Stomach (tissue), 8 donors: ENCODE measurements at regions not wholly inside any gene's neighbourhood (a gene's known extent, or its start where the extent isn't known, plus 50 kb on each side); places are given as distances from the start of the nearest gene placed in this dataset.

ENCODE experiments used
- DNase-seq, 2 donors: peaks; one replicate each; pipeline versions ENCODE4 v3.0.0 to v3.0.0-alpha.2; 2013 to 2019
- H3K27ac ChIP-seq, 5 donors: fragments of 200-600 bp in 4 of 5; sonication (generic) in 4 of 5; one replicate each; pipeline ENCODE4 v1.5.1; 2013 to 2019; ENCODE audit warnings: mild to moderate bottlenecking in 1 of 5, moderate library complexity in 1 of 5
- H3K27me3 ChIP-seq, 3 donors: fragments of 200-600 bp; sonication (generic); one replicate each; pipeline ENCODE4 v1.5.1; 2017 to 2019; ENCODE audit warnings: mixed run types in 1 of 3
- H3K36me3 ChIP-seq, 4 donors: fragments of 200-600 bp; sonication (generic); 1 replicate in 3 of 4; 2 replicates in 1 of 4; pipeline ENCODE4 v1.5.1; 2016 to 2019
- H3K4me1 ChIP-seq, 4 donors: fragments of 200-600 bp; sonication (generic); one replicate each; pipeline ENCODE4 v1.5.1; 2016 to 2019
- H3K4me3 ChIP-seq, 4 donors: fragments of 200-600 bp; sonication (generic) in 3 of 4; one replicate each; pipeline ENCODE4 v1.5.1; 2016 to 2019; ENCODE audit warnings: mild to moderate bottlenecking in 1 of 4
- H3K9me3 ChIP-seq, 4 donors: fragments of 200-600 bp; sonication (generic); one replicate each; pipeline ENCODE4 v1.5.1; 2016 to 2019
- EP300 ChIP-seq: sonication (generic); formaldehyde crosslinking; IDR thresholded peaks from one replicate; pipeline ENCODE4 v1.6.1; 2017; ENCODE audit warnings: antibody characterized with exemption
- POLR2A ChIP-seq, 4 donors: fragments of 450-650 bp; IDR thresholded peaks; one replicate each; pipeline ENCODE4 v1.6.1; 2016; ENCODE audit warnings: antibody characterized with exemption in 4 of 4, control low read depth in 2 of 4, mild to moderate bottlenecking in 1 of 4, moderate library complexity in 1 of 4
- POLR2AphosphoS5 ChIP-seq, 3 donors: sonication (generic); formaldehyde crosslinking; IDR thresholded peaks; one replicate each; pipeline ENCODE4 v1.6.1; 2016; ENCODE audit warnings: antibody characterized with exemption in 3 of 3
- WGBS, 5 donors: extraction: QIAGEN DNeasy Blood & Tissue Kit in 3 of 5; methylation state at CpG; one replicate each; pipeline versions ENCODE4 v1.1.5 to v1.1.7; 2013 to 2018; 5-methylcytosine and 5-hydroxymethylcytosine counted together
- intact Hi-C: fragments of 100-400 bp; cut with DNase I; formaldehyde crosslinking; loops from one replicate; pipeline ENCODE4 v1.15.1; 2023; ENCODE audit warnings: low total_unique reads
- TF ChIP-seq, protein P1 (sequence below), 7 experiments: fragments of 450-650 bp in 4 of 7; fragments of 200-600 bp in 3 of 7; sonication (generic) in 3 of 7; IDR thresholded peaks; one replicate each; pipeline ENCODE4 v1.5.1; 2016 to 2019; ENCODE audit warnings: antibody characterized with exemption in 7 of 7, control low read depth in 2 of 7, mild to moderate bottlenecking in 1 of 7
- donor health status: healthy with polysubstance abuse.
- donor health status: Bipolar disorder and iron deficiency.
- donor health status: healthy.

DNA sequence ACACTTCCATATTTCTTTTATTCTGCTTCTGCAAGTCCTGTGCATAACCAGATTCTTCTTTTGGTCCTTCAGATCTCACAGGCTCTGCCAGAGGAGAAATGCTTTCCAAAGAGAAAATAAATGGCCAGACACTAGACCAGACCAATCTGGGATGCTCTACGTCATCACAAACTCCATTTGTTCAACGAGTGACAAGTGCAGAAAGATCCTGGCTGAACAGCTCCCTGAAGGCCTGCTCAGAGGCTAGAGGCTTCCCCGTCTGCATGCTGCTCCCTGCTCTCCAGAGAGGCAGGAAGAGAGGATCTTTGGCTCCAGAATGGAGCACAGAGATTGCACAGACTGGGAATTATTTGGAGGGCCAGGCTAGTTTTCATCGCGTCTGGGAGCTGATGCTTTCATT lies 232.7 kb downstream of the MAF start:
- Histone ChIP-seq H3K4me3 (no peak overlapping the region), H3K4me1 (peaks cover 0 to 7% (median 3%) of the 10 kb centered on the region in 4 donors), H3K27ac (no peak overlapping the region), H3K27me3 (no peaks in the 10 kb centered on the region), H3K9me3 (peaks cover 0 to 8% (median 0%) of the 10 kb centered on the region in 4 donors), H3K36me3 (no peaks in the 10 kb centered on the region)
- no peak for DNase-seq
- WGBS, 5 donors = 86 to 94% (median 90%) methylated on average over 5 of the region's 5 CpGs
- TF ChIP-seq POLR2A (IDR thresholded peaks at IDR 0.05) (no peak), EP300 (no peak), POLR2AphosphoS5 (IDR thresholded peaks at IDR 0.05) (no peak)
- TF ChIP-seq, protein P1, sequence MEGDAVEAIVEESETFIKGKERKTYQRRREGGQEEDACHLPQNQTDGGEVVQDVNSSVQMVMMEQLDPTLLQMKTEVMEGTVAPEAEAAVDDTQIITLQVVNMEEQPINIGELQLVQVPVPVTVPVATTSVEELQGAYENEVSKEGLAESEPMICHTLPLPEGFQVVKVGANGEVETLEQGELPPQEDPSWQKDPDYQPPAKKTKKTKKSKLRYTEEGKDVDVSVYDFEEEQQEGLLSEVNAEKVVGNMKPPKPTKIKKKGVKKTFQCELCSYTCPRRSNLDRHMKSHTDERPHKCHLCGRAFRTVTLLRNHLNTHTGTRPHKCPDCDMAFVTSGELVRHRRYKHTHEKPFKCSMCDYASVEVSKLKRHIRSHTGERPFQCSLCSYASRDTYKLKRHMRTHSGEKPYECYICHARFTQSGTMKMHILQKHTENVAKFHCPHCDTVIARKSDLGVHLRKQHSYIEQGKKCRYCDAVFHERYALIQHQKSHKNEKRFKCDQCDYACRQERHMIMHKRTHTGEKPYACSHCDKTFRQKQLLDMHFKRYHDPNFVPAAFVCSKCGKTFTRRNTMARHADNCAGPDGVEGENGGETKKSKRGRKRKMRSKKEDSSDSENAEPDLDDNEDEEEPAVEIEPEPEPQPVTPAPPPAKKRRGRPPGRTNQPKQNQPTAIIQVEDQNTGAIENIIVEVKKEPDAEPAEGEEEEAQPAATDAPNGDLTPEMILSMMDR (IDR thresholded peaks at IDR 0.05) = no peak
- intact Hi-C loops = no loop called here

DNA sequence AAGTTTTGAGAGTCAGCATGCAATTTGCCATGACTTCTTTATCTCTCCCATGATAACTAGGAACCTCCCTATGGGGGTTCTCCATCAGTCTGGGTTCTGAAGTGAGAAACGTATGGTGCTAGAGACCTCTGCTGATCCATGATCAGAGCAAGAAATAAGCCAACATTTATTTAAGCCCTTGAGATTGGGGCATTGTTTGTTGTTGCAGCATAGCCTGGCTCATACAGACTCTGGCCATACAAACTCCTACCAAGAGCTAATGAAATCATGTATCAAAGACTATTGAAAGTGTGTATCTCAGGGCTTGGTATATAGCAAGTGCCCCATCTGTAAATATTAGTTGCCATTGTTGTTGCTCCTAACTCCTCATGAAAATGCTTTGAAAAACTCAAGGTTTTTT lies 233.9 kb downstream of the MAF start:
- Histone ChIP-seq H3K27me3 (no peaks in the 10 kb centered on the region), H3K4me3 (no peak overlapping the region), H3K36me3 (no peaks in the 10 kb centered on the region), H3K9me3 (peaks cover 0 to 8% (median 0%) of the 10 kb centered on the region in 4 donors), H3K4me1 (peaks cover 0 to 3% (median 0%) of the 10 kb centered on the region in 4 donors), H3K27ac (no peak overlapping the region)
- no peak for TF ChIP-seq POLR2AphosphoS5 (IDR thresholded peaks at IDR 0.05)
- TF ChIP-seq, protein P1 (IDR thresholded peaks at IDR 0.05) = no peak
- TF ChIP-seq EP300 = no peak
- no peak for TF ChIP-seq POLR2A (IDR thresholded peaks at IDR 0.05)
- no peak for DNase-seq
- 81 to 96% (median 85%) methylated on average over 1 of the region's 1 CpG for WGBS, 5 donors
- intact Hi-C loops = no loop called here

- H3K9me3 ChIP-seq = peaks cover 0 to 7% (median 1%) of the 10 kb centered on the region in 4 donors
- no peak for DNase-seq
- no peak for TF ChIP-seq EP300
- TF ChIP-seq POLR2A (IDR thresholded peaks at IDR 0.05) = no peak
- TF ChIP-seq, protein P1 (IDR thresholded peaks at IDR 0.05) = no peak
- no peak for TF ChIP-seq POLR2AphosphoS5 (IDR thresholded peaks at IDR 0.05)
- H3K27me3 ChIP-seq = no peaks in the 10 kb centered on the region
- WGBS, 5 donors = 88 to 97% (median 92%) methylated on average over 4 of the region's 4 CpGs
- H3K4me3 ChIP-seq = no peak overlapping the region
- H3K36me3 ChIP-seq = no peaks in the 10 kb centered on the region
- intact Hi-C loops = no loop called here
- no peak overlapping the region for H3K27ac ChIP-seq
- H3K4me1 ChIP-seq = no peaks in the 10 kb centered on the region
Observed at GRCh38 chr16:79365702-79366101, 234.8 kb downstream of the MAF start.

GRCh38 chr16:79363484-79363883 lies 237.1 kb downstream of the MAF start:
- H3K36me3 ChIP-seq = no peaks in the 10 kb centered on the region
- no peak overlapping the region for H3K27ac ChIP-seq
- no peak for DNase-seq
- H3K9me3 ChIP-seq = peaks cover 0 to 5% (median 2%) of the 10 kb centered on the region in 4 donors
- WGBS, 5 donors = 83 to 98% (median 86%) methylated on average over 2 of the region's 2 CpGs
- TF ChIP-seq POLR2A (IDR thresholded peaks at IDR 0.05) (no peak), EP300 (no peak)
- TF ChIP-seq, protein P1 (IDR thresholded peaks at IDR 0.05) = no peak
- intact Hi-C loops = no loop called here
- no peaks in the 10 kb centered on the region for H3K4me1 ChIP-seq
- H3K4me3 ChIP-seq = no peak overlapping the region
- no peaks in the 10 kb centered on the region for H3K27me3 ChIP-seq
